ENCODE measurements at regions not wholly inside any gene's neighbourhood (a gene's known extent, or its start where the extent isn't known, plus 50 kb on each side); places are given as distances from the start of the nearest gene placed in this dataset.
"Not testable (repeated sequence)": the region's sequence is repeated elsewhere in the genome, so short reads cannot be mapped to it uniquely, and the experiment has no call there.

- H3K4me3 ChIP-seq, result no peak overlapping the region
- H3K4me1 ChIP-seq, result peaks cover 13% of the 10 kb centered on the region
- no peak for DNase-seq
- H3K9me3 ChIP-seq (replicated peaks), result no peaks in the 10 kb centered on the region
- H3K36me3 ChIP-seq, result no peaks in the 10 kb centered on the region
- H3K27me3 ChIP-seq, result no peaks in the 10 kb centered on the region
- H3K27ac ChIP-seq, result no peak overlapping the region
Observed at GRCh38 chr20:57988422-57988821, 240.0 kb downstream of the ANKRD60 start.

DNA sequence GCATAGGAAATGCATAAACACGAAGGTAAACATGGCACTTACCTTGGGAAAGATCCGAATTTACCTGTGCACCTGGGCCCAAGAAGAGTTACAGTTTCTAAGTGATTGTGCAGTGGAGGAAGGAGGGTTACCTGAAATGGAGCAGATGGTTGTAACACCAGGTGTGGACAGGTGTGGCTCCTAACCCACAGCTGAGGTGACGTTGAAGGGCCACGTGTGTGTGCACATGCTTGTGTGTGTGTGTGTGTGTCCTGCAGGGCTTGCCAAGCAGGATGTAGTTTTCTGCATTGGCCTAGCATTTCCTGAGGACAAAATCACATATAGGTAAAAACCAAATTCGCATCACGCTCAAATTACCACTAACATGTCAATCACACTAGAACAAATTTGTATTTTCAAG lies 240.8 kb downstream of the ANKRD60 start:
- no peaks in the 10 kb centered on the region for H3K27me3 ChIP-seq
- no peaks in the 10 kb centered on the region for H3K9me3 ChIP-seq (replicated peaks)
- DNase-seq, result no peak
- H3K4me3 ChIP-seq, result no peak overlapping the region
- peaks cover 13% of the 10 kb centered on the region for H3K4me1 ChIP-seq
- H3K36me3 ChIP-seq, result no peaks in the 10 kb centered on the region
- no peak overlapping the region for H3K27ac ChIP-seq

DNA sequence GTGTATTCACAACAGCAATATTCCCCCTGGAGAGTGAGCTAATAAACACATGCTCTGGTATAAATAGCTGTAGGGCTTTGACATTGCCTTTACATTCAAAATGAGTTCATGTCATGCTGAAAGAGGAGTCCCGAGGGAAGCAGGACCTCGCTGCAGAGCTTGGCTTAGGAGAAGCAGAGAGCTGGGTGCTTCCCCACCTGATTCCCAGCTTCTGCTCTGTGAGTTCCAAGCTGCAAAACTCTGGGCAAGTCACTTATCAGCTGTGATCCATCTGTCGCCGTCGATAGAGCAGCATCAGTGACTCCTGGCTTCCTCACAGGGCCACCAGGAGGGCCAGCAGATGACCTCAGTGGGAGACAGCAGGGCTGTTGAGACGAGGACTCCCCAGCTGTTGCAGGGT lies 241.8 kb downstream of the ANKRD60 start:
- no peaks in the 10 kb centered on the region for H3K9me3 ChIP-seq (replicated peaks)
- H3K36me3 ChIP-seq, result no peaks in the 10 kb centered on the region
- peak; percentile 43 to 67 for DNase-seq
- no peaks in the 10 kb centered on the region for H3K27me3 ChIP-seq
- no peak overlapping the region for H3K27ac ChIP-seq
- H3K4me3 ChIP-seq, result no peak overlapping the region
- peaks cover 13% of the 10 kb centered on the region for H3K4me1 ChIP-seq

DNA sequence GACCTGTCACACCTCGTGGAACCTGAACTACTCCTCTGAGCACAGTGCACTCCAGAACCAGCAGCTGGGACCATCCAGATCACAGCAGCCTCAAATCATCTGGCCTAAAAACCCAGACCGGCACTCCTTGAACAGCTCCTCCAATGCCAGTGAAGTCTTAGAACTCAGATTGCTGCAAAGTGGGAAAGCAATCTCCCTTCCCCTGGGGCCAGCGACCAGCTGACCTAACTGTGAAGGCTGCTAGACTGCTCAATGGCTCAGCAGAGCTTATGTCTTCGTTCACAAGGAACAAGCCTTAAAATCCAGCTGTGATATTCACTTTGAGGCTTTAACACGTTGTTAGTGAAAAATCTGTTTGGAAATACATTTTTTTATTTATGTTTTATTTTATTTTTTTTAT lies 243.2 kb downstream of the ANKRD60 start:
- Histone ChIP-seq H3K27me3 (no peaks in the 10 kb centered on the region), H3K4me1 (peaks cover 15% of the 10 kb centered on the region), H3K27ac (no peak overlapping the region), H3K4me3 (no peak overlapping the region), H3K36me3 (no peaks in the 10 kb centered on the region), H3K9me3 (replicated peaks) (no peaks in the 10 kb centered on the region)
- DNase-seq, result peak in 1 of 2 experiments; percentile 56

DNA sequence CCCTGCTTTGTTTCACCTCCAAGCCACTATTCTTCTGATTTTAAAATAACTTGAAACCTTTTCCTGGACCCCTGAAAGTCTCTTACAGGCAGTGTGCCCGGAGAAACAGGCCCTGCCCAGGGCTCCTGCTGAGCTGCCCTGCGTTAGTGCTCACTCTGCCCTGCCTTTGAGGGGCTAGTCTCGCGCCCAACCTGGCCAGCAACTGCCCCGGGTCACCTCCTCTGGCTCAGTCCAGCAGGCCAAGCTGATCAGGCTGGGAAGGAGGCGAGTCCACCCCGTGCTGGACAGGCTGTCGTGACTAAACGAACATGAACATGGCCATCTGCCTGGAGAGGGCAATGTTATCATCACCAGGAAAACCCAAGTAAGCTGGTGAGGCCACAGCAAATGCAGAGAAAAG lies 245.4 kb downstream of the ANKRD60 start:
- Histone ChIP-seq H3K4me3 (no peak overlapping the region), H3K27me3 (no peaks in the 10 kb centered on the region), H3K36me3 (no peaks in the 10 kb centered on the region), H3K4me1 (peaks cover 18% of the 10 kb centered on the region), H3K27ac (no peak overlapping the region), H3K9me3 (replicated peaks) (no peaks in the 10 kb centered on the region)
- DNase-seq, result no peak

GRCh38 chr20:57980506-57980905 lies 247.9 kb downstream of the ANKRD60 start:
- Histone ChIP-seq H3K27ac (no peak overlapping the region), H3K9me3 (replicated peaks) (no peaks in the 10 kb centered on the region), H3K27me3 (no peaks in the 10 kb centered on the region), H3K4me3 (no peak overlapping the region), H3K36me3 (no peaks in the 10 kb centered on the region), H3K4me1 (peaks cover 5% of the 10 kb centered on the region; the same call in 1 of the 2 replicates)
- peak; percentile 46 to 69 for DNase-seq

- Histone ChIP-seq H3K9me3 (replicated peaks) (no peaks in the 10 kb centered on the region), H3K4me3 (no peak overlapping the region), H3K27ac (no peak overlapping the region), H3K36me3 (no peaks in the 10 kb centered on the region), H3K27me3 (no peaks in the 10 kb centered on the region), H3K4me1 (peaks cover 5% of the 10 kb centered on the region; the same call in 1 of the 2 replicates)
- no peak for DNase-seq
Observed at GRCh38 chr20:57977569-57977968, 250.9 kb downstream of the ANKRD60 start.

DNA sequence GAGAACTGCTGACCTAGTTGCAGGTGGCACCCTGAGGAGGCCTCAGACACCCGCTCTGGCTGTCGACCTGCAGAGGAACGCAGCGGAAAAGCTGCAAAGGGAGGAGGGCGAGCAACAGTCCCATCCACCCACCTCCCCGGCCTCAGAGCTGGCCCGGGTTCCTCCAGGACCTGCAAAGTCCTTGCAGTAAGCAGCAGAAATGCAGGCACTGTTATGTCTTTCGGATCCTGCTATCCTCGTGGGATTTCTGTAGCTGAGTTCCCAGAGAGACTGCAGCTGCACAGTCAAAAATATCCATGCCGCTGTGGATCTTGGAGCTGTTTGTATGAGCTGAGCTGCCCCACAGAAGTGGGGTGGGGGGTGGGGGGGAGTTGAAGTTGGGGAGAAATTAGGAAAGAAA lies 251.3 kb downstream of the ANKRD60 start:
- H3K27ac ChIP-seq, result no peak overlapping the region
- no peaks in the 10 kb centered on the region for H3K36me3 ChIP-seq
- no peaks in the 10 kb centered on the region for H3K27me3 ChIP-seq
- H3K4me3 ChIP-seq, result no peak overlapping the region
- H3K9me3 ChIP-seq (replicated peaks), result no peaks in the 10 kb centered on the region
- DNase-seq, result no peak
- H3K4me1 ChIP-seq, result peaks cover 5% of the 10 kb centered on the region; the same call in 1 of the 2 replicates

DNA sequence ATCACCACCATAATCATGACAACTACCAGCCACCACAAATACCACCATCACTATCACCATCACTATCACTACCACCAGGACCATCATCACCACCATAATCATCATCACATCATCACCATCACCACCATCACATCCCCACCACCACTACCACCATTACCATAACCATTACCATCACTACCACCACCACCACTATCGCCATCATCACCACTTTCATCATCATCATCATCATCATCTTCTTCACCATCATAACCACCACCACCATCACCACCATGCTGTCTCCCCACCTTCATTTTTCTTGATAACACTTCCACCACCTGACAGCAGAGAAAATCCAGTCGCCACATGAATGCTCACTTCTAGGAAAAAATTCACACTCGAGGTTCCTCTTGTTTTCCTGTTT lies 253.6 kb downstream of the ANKRD60 start:
- DNase-seq, result no peak
- H3K4me3 ChIP-seq, result no peak overlapping the region
- H3K27ac ChIP-seq, result no peak overlapping the region
- no peaks in the 10 kb centered on the region for H3K36me3 ChIP-seq
- H3K9me3 ChIP-seq (replicated peaks), result no peaks in the 10 kb centered on the region
- peaks cover 1% of the 10 kb centered on the region; the same call in 1 of the 2 replicates for H3K4me1 ChIP-seq
- no peaks in the 10 kb centered on the region for H3K27me3 ChIP-seq

DNA sequence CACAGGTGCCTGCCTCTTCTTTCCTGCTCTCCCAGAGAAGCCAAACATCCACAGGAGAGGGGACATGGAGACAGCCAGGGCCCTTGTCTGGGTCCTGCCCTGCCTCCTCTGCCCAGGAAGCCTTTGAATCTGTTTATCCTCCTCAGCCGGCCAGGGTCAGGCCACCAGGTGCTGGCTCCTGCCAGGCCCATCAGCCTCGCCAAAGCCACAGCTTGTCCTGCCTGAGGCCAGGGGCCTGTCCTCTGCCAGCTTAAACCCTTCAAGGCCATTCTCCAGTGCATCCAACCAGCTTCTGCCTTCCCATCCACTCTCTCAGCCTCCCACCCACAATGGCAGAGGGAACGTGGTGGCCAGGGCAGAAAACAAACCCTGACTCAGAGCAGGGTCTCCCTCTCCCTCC lies 254.6 kb downstream of the ANKRD60 start:
- no peak for DNase-seq
- Histone ChIP-seq H3K4me3 (no peak overlapping the region), H3K36me3 (no peaks in the 10 kb centered on the region), H3K27ac (no peak overlapping the region), H3K27me3 (no peaks in the 10 kb centered on the region), H3K4me1 (no peaks in the 10 kb centered on the region), H3K9me3 (replicated peaks) (no peaks in the 10 kb centered on the region)

DNA sequence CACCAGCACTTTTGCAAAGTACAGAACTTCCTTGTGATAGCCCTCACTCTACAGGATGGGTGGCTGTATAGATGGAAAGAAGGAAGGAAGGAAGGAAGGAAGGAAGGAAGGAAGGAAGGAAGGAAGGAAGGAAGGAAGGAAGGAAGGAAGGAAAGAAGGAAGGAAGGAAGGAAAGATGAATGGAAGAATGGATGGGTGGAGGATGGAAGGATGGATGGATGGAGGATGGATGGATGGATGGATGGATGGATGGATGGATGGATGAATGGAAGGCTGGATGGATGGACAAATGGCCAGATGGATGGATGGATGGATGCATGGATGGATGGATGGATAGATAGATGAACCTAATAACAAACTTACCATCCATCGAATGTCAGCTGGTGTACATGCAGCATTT lies 256.9 kb downstream of the ANKRD60 start:
- not testable (repeated sequence) for H3K9me3 ChIP-seq (replicated peaks); H3K27me3 ChIP-seq; H3K36me3 ChIP-seq; H3K27ac ChIP-seq; H3K4me1 ChIP-seq; DNase-seq; H3K4me3 ChIP-seq

- H3K9me3 ChIP-seq (replicated peaks), result no peaks in the 10 kb centered on the region; the same call in 1 of the 2 replicates
- no peak overlapping the region for H3K27ac ChIP-seq
- no peaks in the 10 kb centered on the region for H3K4me1 ChIP-seq
- DNase-seq, result no peak
- no peaks in the 10 kb centered on the region for H3K36me3 ChIP-seq
- no peak overlapping the region for H3K4me3 ChIP-seq
- no peaks in the 10 kb centered on the region for H3K27me3 ChIP-seq
Observed at GRCh38 chr20:57970856-57971255, 257.6 kb downstream of the ANKRD60 start.

GRCh38 chr20:57970116-57970515 lies 258.3 kb downstream of the ANKRD60 start:
- no peak overlapping the region for H3K4me3 ChIP-seq
- no peaks in the 10 kb centered on the region; the same call in 1 of the 2 replicates for H3K9me3 ChIP-seq (replicated peaks)
- H3K4me1 ChIP-seq, result no peaks in the 10 kb centered on the region
- no peaks in the 10 kb centered on the region for H3K27me3 ChIP-seq
- DNase-seq, result no peak
- no peaks in the 10 kb centered on the region for H3K36me3 ChIP-seq
- no peak overlapping the region for H3K27ac ChIP-seq

DNA sequence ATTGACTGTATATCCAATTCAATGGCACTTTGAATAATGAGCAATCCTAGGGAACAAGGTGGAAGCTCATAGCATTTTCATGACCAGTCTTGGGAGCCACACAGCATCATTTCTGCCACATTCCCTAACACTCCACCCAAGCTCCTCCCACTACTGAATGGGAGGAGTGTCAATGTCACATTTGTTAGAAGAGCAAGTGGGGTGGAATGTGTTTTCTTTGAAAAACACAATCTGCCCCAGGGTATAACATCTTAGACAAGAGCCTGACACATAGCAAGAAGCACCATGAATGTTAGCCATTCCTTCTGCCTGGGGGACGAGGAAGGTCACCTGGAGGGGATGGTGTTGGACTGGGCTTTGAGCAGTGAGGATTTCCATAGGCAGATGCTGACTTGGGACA lies 258.3 kb upstream of the PMEPA1 start:
- DNase-seq, result no peak
- no peak overlapping the region for H3K4me3 ChIP-seq
- no peaks in the 10 kb centered on the region; the same call in 1 of the 2 replicates for H3K9me3 ChIP-seq (replicated peaks)
- H3K27me3 ChIP-seq, result no peaks in the 10 kb centered on the region
- no peaks in the 10 kb centered on the region for H3K36me3 ChIP-seq
- no peaks in the 10 kb centered on the region for H3K4me1 ChIP-seq
- no peak overlapping the region for H3K27ac ChIP-seq

- H3K4me3 ChIP-seq, result no peak overlapping the region
Observed at GRCh38 chr20:57967364-57967763, 257.5 kb upstream of the PMEPA1 start.

DNA sequence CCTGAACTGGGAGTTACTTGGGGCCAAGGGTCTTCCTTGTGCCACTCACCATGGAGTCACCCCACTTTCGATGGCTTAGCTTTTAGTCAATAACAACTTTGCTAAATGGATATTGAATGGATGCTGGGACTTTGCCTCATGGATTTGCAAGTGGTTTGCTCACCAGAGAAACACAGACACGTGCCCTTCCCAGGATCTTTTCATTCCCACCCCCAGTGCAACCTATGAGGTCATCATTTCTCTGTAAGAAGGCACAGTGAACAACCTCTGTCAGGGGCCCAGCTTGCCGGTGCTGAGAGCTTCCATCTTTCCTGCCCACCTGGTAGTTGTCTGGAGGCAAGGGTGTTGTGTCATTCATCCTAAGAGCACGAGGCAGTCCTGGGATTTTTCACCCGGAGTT lies 256.8 kb upstream of the PMEPA1 start:
- no peak for DNase-seq
- Histone ChIP-seq H3K27me3 (no peaks in the 10 kb centered on the region), H3K9me3 (replicated peaks) (no peaks in the 10 kb centered on the region; the same call in 1 of the 2 replicates), H3K4me3 (no peak overlapping the region), H3K4me1 (no peaks in the 10 kb centered on the region), H3K36me3 (no peaks in the 10 kb centered on the region), H3K27ac (no peak overlapping the region)

More at GRCh38 chr20:57967364-57967763, 257.5 kb upstream of the PMEPA1 start:
- H3K36me3 ChIP-seq, result no peaks in the 10 kb centered on the region
- H3K9me3 ChIP-seq (replicated peaks), result no peaks in the 10 kb centered on the region; the same call in 1 of the 2 replicates
- DNase-seq, result no peak
- H3K27me3 ChIP-seq, result no peaks in the 10 kb centered on the region
- no peak overlapping the region for H3K27ac ChIP-seq
- no peaks in the 10 kb centered on the region for H3K4me1 ChIP-seq
